ENCODE measurements at regions not wholly inside any gene's neighbourhood (a gene's known extent, or its start where the extent isn't known, plus 50 kb on each side); places are given as distances from the start of the nearest gene placed in this dataset.

DNA sequence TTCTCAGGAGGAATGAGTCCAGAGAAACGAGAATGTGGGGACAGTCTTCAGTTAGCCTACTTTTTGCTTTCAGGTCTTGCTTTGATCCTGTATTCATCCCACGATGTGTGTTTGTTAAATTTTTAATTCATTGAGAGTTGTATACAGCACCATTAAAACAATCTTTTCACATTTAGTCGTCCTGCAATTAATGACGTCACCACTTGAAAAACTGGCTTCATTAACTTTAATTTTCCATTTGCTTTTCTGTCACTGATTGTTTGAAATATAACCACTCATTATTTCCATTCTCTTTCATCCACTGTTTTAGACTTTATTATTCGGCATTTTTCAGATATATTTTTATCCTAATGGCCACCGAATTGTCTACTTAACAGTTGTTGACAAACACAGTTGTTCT lies 146.9 kb downstream of the TFEC start:
- DNase-seq (ENCODE audit: low read depth) = no peak

DNA sequence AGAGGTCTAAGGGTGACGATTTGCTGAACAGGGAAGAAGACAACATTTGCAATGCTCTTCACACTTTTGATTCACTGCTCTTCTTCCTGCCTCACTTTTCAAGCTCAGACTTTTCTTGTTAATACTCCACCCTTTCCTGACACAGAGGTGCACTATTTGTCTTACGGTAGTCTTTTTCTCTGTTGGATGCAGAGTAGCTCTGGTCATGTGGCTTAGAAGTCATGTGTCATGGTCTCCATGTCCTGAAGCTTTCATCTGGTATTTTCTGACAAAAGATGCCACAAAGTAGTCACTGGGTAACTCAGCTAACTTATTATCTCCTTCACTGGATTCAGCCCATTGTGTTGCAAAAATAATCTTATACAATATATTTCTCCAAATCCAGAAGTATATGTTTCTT lies 149.1 kb downstream of the TFEC start:
- DNase-seq (ENCODE audit: low read depth) = no peak

DNA sequence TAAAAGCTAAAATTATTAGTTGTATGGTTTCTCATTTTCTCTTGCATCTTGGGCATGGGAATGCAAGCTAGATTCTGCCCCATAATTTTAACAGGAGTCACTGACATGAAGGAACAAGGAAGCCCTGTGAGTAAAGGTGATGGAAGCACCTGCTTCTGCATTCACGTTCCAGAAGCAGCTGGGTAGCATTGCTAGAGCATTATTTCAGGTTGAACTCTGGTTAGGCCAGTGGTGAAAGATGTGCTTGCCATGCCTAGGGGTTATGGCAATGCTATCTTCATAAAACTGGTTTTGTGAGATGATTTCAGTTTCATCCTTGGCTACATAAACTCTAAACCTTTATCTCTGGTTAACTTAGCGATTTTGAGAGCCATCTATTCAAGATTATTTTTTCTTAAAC lies 151.4 kb downstream of the TFEC start:
- no peak for DNase-seq (ENCODE audit: low read depth)

DNA sequence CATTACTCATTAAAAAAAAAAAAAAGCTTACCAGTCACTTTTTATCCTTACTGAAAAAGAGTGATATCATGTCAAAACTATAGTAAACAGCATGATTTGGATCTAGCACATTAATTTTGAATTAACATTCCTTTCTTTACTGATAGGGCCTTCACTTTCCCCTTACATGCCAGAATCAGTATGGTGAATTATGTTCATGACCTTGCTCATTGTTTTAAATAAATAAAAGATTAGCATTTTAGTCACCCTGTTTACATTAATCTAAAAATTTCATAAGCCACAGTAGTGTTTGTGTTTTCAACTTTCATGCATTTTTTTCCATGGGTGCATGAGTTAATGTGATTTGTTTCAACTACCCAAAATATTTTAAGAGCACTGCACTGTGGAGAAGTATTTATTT lies 160.8 kb downstream of the TFEC start:
- DNase-seq (ENCODE audit: low read depth) = no peak

DNA sequence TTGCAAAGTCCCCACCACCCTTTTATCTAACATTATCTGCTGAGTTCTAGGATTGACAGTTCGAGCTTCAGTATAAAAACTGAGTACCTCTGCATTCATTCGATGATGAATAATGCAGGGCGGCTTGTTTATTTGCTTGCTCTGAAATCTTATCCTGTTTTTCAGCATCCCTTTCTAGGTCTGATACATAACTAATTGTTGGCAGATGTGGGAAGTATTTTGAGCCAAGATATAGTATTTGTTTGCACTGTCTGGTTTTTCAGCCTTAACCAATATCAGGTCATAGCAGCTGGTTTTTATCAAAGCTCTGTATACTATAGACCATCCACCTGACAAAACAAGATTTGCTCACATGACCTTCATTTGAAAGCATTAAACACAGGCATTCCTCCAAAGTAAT lies 161.4 kb downstream of the TFEC start:
- no peak for DNase-seq (ENCODE audit: low read depth)

DNA sequence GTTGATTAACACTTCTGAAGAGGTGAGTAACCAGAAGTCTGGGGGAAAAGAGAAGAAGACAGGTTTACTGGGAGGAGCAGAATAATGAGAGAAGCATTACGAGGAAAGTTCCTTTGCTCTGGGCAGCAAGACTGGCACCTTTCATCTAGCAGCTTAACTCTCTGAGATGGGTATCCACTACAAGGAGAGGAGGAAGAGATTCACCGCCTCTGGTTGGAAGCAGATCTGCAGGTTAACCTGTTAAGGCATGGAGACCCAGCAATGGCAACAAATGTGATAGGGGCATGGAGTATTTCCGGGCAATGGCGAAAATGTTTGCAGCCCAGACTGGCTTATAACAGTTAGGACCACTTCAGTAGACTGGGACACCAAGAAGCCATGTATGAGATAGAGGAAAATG lies 162.2 kb downstream of the TFEC start:
- no peak for DNase-seq (ENCODE audit: low read depth)

DNA sequence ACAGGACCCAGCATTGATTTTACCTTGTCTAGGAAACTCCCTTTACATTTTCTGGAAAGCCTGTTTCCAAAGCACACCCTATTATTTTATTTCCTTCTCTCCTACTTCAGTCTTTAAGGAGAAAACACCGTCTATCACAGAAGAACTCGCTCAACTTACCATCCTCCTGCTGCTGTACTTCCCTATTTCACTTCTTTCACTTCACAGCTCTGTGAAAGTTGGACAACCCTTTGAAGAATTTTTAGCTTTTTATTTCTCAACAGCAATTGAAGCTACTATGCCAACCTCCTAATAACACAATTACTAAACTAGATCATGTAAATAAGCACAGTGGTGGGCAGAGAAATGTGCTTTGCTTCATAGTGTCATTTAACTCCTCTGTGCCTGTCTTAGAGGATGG lies 166.5 kb downstream of the TFEC start:
- no peak for DNase-seq (ENCODE audit: low read depth)

DNA sequence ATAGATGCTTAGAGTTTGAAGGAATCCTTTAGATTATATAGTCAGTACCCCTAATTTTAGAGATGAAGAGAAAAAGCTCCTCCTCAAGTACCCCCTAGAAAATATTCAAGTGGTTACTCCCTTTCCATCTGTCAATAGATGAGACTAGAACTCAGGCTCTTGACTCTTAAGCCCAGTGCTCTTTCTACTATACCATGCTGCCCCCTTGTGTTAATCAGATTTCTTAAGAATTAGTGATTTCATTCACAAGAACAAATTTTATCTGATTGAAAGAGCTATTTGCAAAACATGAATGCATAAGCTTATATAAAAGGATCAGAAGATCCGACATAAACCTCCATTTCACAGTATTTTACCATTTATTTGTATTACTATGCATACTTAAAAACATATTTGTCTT lies 179.3 kb downstream of the TFEC start:
- peak; percentile 16 for DNase-seq (ENCODE audit: low read depth)

DNA sequence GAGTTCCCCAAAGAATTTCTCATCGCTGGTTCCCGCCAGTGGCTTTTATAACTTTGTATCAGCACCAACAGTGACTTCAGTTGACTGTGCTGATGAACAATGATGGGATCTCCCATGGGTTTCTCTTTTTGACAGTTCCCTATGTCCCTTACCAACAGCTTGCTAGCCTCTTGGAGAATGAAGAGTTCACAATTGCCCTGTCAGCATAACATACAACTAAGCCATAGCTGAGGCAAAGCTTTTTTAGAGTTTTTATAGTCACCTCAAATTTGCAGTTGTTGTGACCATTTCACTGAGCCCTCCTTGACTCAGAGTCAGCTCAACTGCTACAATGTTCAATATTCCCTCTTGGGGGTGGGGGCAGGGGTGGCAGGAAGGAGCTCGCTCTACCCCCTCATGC lies 179.8 kb downstream of the TFEC start:
- no peak for DNase-seq (ENCODE audit: low read depth)

DNA sequence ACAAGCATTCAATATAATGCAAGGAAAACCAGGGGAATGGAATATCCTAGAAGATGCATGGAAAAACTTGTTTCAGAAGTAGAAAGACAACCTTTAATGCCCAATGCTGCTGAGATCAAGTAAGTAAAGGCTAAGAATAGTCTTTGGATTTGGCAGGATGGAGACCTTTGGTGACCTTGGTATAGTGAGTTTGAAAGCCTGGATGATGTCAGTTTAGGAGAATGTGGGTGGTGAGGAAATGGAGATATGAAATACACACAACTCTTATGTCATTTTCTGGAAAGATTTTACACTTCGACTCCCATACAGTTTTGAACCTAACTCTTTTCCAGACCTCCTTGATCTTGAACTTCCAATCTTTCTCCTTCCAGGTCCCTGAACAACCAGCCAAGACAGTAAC lies 185.7 kb downstream of the TFEC start:
- DNase-seq (ENCODE audit: low read depth) = no peak

DNA sequence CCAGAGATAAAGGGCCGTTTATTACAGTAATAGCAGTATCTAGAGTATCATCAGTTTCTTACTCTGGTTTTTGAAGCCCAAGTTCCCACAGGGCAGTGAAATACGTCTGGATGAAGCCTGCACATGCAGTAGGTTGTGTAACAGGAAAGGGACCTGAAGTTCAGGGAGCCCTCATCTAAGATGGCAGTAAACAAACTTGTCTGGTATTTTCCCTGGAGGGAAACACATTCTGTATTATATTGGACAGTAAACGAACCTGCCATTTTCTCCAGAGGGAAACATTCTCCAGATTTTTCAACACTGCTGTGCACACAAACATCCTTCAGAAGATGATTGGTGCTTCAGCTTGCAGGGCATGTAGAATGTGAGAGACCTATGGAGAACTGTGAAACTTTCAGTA lies 189.9 kb downstream of the TFEC start:
- no peak for DNase-seq (ENCODE audit: low read depth)

DNA sequence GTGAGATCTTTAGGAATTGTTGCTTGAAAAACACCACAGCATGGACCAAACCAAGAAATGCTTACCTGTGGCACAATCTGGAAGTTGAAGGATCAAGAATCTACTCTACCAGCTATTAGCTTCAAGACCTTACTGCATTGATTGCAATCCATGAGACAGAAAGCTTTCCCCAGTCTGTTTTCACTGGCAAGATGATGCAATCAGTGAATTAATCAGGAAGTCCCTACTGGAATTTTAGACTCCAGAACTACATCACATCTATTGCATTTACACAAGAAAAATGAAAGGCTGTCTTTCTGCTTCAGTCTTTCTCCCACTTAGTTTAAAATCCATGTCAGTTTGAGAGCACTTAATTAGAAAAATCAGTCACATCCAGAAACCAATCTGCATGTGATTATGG lies 191.7 kb downstream of the TFEC start:
- DNase-seq (ENCODE audit: low read depth) = no peak

DNA sequence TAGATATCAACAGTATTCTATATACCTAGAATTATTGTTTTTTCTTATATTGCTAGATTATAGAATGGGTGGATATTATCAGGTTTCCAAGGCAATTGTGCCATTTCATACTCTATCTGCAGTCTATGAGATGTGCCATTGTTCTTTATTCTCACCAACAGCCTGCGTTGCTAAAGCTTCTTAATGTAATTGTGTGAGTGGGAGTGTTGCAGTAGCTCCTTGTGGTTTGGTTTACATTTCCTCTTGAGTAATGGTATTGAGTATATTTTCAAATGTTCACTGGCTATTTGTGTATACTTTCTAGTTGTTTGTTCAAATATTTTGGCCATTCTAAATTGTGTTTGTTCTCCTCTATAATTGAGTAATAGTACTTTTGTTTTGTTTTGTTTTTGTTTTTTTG lies 199.2 kb downstream of the TFEC start:
- DNase-seq (ENCODE audit: low read depth) = no peak

DNA sequence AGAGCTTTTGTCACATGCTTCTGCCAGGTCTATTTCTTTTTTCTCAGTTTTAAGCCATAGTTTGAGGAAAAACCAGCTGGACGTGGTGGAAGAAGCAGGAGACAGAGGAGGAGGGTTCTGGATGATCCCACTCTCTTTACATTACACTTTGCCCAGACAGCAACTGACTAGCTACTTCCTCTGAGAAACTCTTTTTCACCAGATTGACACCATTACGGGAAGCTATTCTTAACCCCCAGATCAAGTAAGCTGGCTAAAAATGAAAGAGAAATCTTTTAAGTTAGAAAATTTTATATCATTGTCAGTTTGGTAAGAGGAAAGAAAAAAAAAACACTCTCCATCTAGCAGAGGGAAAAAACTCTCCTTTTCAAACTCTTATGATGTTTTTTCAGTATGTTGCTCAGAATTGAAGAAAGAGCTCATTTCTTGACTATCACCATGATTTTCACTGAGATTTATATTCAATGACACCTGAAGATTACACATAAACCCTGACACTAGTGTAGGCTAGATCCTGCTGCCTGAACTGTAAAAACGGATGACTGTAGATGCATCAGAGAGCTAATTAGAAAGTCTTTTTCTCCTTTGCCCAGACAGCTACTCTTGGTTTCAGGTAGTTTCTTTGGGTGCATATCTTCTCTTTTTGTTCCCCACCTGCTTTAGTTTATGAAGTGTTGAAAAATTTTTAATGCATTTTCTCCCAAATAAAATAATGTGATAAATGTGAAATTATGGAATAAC lies 203.1 kb downstream of the TFEC start:
- no peak for DNase-seq (ENCODE audit: low read depth)

DNA sequence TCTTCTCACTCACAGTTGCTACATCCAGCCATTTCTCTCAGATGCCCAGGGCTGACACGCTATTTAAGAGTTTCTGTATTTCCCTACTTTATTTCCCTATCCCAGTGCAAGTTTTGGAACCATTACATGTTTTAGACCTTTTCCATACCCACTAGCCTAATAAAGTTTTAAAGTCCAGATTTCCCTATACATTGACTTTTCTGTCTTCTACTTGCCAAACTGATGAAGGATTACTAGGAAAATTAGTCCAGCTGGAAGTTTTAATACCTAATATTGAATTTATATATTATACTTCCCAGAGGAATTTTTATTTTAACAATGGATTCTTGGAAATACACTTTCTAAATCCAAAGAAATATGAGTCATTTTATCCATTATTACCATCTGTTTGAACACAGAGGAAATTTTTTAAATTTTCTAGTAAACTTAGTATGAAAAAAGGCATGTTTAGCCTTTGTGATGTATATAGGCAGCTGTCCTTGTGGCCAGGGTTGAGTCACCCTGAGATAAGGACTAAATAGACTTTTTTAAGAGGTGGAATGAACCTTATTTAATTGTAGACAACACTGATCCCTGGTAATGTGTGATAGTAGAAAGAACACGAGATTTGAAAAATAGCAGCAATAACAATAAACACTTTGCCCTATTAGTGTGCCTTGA lies 205.0 kb downstream of the TFEC start:
- peak; percentile 44 for DNase-seq (ENCODE audit: low read depth)

DNA sequence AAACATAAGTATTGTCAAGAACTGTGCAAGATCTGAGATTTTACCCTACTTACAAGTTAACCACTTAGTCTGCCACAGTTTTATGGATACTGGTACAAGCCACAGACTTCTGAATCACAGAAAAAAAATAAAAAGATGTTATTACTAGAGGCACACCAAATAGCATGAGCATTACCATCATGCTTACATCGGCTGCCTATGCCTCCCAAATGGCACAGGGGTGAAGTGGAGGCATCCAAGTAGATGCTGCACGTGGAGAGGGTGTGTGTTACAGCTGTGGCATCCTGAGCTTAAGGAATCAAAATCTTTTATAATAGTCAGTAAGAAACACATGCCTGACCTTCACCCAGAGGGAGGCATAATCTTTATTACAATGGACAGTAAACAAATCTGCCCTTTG lies 207.8 kb downstream of the TFEC start:
- no peak for DNase-seq (ENCODE audit: low read depth)

DNA sequence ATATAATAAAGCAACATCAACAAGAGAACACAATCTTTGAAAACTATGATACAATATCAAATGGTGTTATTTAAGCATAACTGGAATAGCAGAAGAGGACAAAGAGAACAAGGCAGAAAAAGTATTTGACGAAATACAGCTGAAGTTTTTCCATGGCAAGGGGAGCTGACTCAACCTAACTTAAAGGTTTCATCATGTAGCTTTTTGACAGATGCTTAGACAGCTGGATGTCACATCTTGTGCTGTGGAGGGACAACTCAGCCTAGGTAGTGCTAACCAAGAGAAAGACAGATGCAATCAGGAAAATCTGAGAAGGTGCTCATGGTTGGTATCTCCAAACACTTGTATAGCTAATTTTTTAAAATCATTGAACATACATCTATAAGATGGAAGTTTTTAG lies 208.2 kb downstream of the TFEC start:
- DNase-seq (ENCODE audit: low read depth) = no peak

DNA sequence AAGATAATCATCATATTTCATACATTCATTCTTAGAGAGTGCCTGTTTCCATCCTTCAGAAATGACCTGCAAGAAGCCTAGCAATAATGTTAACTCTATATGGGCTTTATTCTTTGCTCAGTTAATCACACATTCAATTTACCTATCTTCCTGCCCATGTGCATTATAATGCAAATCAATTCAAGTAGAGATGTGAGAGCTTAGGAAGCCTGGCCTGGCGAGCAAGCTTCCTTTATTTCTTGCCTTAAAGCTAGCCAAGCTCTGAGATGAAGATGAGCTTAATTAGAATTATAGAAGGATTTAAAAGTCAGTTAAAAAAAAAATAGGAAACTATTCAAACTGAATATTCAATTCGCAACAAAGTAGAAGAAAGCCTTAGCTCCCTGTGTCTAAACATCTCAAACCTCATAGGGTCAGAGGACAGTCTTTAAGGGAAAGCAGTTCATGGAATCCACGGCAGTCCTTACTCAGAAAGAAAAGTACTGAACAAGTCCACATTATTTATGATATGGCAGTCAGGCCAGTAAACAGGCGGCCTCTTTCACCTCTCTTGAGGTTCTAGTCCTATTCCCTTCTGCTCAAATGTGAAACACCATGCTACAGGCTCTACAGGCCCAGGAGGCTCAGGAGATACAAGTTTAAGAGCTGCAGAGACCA lies 214.1 kb downstream of the TFEC start:
- no peak for DNase-seq (ENCODE audit: low read depth)

DNA sequence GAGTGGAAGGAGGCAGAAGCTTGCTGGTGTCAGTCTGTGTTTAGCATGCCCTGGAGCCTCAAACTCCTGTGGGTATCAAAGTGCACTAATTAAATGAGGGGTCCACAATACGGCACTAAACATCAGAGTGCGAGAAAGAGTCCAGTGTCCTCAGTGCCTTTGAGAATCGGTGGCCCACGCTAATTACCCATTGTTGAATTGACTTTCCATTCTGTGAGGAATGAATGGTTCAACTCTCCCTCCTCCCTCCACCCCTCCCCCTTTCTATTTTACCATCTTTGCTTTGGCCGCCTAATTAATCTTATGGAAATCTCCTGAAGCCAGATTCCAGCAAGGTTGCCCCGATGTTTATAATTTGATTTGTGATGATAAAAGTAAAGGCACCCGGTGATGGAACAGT lies 217.8 kb downstream of the TFEC start:
- no peak for DNase-seq (ENCODE audit: low read depth)

DNA sequence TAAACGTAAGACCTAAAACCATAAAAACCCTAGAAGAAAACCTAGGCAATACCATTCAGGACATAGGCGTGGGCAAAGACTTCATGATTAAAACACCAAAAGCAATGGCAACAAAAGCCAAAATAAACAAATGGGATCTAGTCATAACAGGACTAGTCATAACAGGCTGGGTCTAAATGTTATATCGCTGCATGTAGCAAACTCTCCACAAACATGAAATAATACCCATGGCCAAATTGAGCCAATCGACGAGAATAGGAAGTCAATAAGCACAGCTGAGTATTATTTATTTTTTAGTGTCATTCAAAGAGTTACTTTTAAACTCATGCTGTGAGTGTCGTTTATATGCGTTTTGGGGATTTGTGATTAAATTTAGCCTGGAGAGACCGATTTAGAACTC lies 225.1 kb downstream of the TFEC start:
- no peak for DNase-seq (ENCODE audit: low read depth)

DNA sequence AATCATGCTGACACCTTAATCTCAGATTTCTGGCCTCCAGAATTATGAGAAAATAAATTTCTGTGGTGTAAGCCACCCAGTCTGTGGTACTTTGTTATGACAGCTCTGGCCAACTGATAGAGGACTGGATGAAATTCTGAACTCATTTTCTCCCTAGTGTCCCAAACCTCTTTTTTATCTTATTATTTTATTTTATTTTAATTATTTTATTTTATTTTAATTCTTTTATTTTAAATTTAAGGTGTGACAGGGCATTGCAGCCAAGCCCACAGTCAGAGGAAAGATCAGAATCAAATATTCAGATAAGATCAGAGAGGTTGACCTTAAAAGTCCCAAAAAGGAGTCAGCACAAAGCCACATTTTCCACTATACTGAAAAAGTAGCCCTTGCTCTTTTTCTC lies 228.1 kb downstream of the TFEC start:
- DNase-seq (ENCODE audit: low read depth) = no peak

DNA sequence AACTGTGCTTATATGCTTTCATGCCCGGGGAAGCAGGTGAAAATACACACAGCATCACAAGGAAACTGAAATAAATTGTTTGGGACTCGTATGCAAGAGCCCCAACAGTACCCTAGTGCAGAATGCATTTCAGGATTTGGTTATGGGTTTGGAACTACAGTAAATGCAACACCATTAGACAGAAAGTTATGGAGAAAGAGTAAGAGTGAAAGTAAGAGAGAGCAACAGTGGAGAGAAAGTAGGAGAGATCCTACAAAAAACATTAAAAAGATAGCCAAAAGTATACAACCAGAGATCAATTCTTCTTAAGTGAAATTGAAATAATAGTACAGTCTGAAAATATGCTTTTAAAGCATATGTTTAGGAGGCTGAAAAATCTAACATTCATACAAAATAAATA lies 231.1 kb downstream of the TFEC start:
- DNase-seq (ENCODE audit: low read depth) = no peak

DNA sequence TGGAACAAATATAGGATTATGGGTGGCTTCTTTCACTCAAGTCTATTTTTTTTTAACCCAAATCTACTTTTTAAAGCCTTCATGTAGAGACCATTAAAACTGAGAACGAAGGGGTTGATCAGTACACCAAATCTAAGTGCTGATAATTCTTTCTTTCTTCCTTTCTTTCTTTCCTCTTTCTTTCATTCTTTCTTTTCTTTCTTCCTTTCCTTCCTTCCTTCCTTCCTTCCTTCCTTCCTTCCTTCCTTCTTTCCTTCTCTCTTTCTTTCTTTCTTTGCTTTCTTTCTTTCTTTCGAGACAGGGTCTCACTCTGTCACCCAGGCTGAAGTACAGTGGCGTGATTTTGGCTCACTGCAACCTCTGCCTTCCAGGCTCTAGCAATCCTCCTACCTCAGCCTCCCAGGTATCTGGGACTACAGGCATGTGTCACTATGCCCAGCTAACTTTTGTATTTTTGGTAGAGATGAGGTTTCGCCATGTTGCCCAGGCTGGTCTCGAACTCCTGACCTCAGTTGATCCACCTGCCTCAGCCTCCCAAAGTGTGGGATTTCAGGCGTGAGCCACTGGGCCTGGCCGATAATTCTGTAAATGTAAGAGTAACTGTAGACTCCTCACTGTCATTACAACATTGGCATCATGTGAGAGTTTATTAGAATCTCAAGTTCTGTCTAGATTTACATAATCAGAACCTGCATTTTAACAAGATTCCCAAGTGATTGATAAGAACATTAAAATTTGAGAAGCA lies 236.4 kb downstream of the TFEC start:
- no peak for DNase-seq (ENCODE audit: low read depth)

Measured in forelimb muscle (tissue), 1 donor.